ENCODE measurements at regions not wholly inside any gene's neighbourhood (a gene's known extent, or its start where the extent isn't known, plus 50 kb on each side); places are given as distances from the start of the nearest gene placed in this dataset.
"Not testable (repeated sequence)": the region's sequence is repeated elsewhere in the genome, so short reads cannot be mapped to it uniquely, and the experiment has no call there.

- DNase-seq (ENCODE audit: insufficient read length, low spot score), result no peak
- FAIRE-seq, result no peak
Observed at GRCh38 chr9:86997156-86997555, 49.9 kb upstream of the GAS1 start.

GRCh38 chr9:86997951-86998350 lies 50.6 kb upstream of the GAS1 start:
- DNase-seq (ENCODE audit: insufficient read length, low spot score) (no peak), FAIRE-seq (no peak)

- DNase-seq (ENCODE audit: insufficient read length, low spot score), result no peak
- no peak for FAIRE-seq
Observed at GRCh38 chr9:87002517-87002916, 55.2 kb upstream of the GAS1 start.

GRCh38 chr9:87004016-87004415 lies 56.7 kb upstream of the GAS1 start:
- no peak for DNase-seq (ENCODE audit: insufficient read length, low spot score)
- no peak for FAIRE-seq

- DNase-seq (ENCODE audit: insufficient read length, low spot score) (no peak), FAIRE-seq (no peak)
Observed at GRCh38 chr9:87006956-87007355, 59.6 kb upstream of the GAS1 start.

- DNase-seq (ENCODE audit: insufficient read length, low spot score) (no peak), FAIRE-seq (no peak)
Observed at GRCh38 chr9:87007711-87008366, 60.5 kb upstream of the GAS1 start.

- FAIRE-seq (no peak), DNase-seq (ENCODE audit: insufficient read length, low spot score) (no peak)
Observed at GRCh38 chr9:87008667-87009066, 61.4 kb upstream of the GAS1 start.

GRCh38 chr9:87010626-87011025 lies 63.3 kb upstream of the GAS1 start:
- no peak for FAIRE-seq
- no peak for DNase-seq (ENCODE audit: insufficient read length, low spot score)

GRCh38 chr9:87011551-87011950 lies 64.2 kb upstream of the GAS1 start:
- DNase-seq (ENCODE audit: insufficient read length, low spot score) (no peak), FAIRE-seq (no peak)

- no peak for DNase-seq (ENCODE audit: insufficient read length, low spot score)
- no peak for FAIRE-seq
Observed at GRCh38 chr9:87013490-87013889, 66.2 kb upstream of the GAS1 start.

GRCh38 chr9:87014436-87014835 lies 67.1 kb upstream of the GAS1 start:
- no peak for FAIRE-seq
- DNase-seq (ENCODE audit: insufficient read length, low spot score), result no peak

- DNase-seq (ENCODE audit: insufficient read length, low spot score) (no peak), FAIRE-seq (no peak)
Observed at GRCh38 chr9:87016681-87017080, 69.4 kb upstream of the GAS1 start.

- FAIRE-seq (no peak), DNase-seq (ENCODE audit: insufficient read length, low spot score) (no peak)
Observed at GRCh38 chr9:87020169-87020950, 73.1 kb upstream of the GAS1 start.

- no peak for DNase-seq (ENCODE audit: insufficient read length, low spot score)
Observed at GRCh38 chr9:87022178-87022577, 74.9 kb upstream of the GAS1 start.

GRCh38 chr9:87026204-87026603 lies 78.9 kb upstream of the GAS1 start:
- DNase-seq (ENCODE audit: insufficient read length, low spot score) (no peak), FAIRE-seq (no peak)

More at GRCh38 chr9:87022178-87022577, 74.9 kb upstream of the GAS1 start:
- FAIRE-seq, result no peak

GRCh38 chr9:87028836-87029235 lies 81.5 kb upstream of the GAS1 start:
- FAIRE-seq; DNase-seq (ENCODE audit: insufficient read length, low spot score): not testable (repeated sequence)

GRCh38 chr9:87029905-87030304 lies 82.6 kb upstream of the GAS1 start:
- DNase-seq (ENCODE audit: insufficient read length, low spot score), result no peak
- FAIRE-seq, result no peak

GRCh38 chr9:87034841-87035240 lies 87.5 kb upstream of the GAS1 start:
- no peak for DNase-seq (ENCODE audit: insufficient read length, low spot score)
- no peak for FAIRE-seq

GRCh38 chr9:87035879-87036278 lies 88.6 kb upstream of the GAS1 start:
- FAIRE-seq (no peak), DNase-seq (ENCODE audit: insufficient read length, low spot score) (no peak)

GRCh38 chr9:87036506-87036905 lies 89.2 kb upstream of the GAS1 start:
- DNase-seq (ENCODE audit: insufficient read length, low spot score) (no peak), FAIRE-seq (no peak)

GRCh38 chr9:87039809-87040392 lies 92.6 kb upstream of the GAS1 start:
- no peak for DNase-seq (ENCODE audit: insufficient read length, low spot score)

More at GRCh38 chr9:87039809-87040392, 92.6 kb upstream of the GAS1 start:
- FAIRE-seq, result no peak
